ENCODE measurements at regions not wholly inside any gene's neighbourhood (a gene's known extent, or its start where the extent isn't known, plus 50 kb on each side); places are given as distances from the start of the nearest gene placed in this dataset.

GRCh38 chr10:130359711-130360110 lies 223.5 kb downstream of the GLRX3 start:
- H3K9me3 ChIP-seq (ENCODE audit: control insufficient read depth, low read depth, low read length), result peaks cover 10% of the 10 kb centered on the region

DNA sequence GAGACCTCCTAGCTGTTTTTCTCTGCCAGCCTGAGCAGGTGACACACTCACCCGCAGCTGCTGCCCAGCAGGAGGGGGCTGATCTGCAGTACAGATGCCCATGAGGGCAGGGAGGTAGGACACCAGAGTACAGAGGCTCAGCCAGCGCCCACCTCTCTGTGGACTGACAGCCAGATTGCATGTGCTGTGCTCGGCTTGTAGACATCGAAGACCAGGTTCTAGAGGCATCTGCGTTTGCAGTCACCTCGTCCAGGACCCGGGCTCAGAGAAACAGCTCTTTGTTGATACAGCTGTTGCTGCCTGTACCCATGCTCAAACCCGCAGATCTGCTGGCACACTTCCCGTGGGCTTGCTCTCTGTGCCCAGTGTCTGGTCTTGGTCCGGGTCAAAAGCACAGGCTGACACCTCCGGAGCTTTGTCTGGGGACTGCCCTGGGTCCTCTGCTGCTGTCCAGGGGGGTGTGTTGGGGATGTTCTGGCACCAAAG lies 224.7 kb downstream of the GLRX3 start:
- H3K27ac ChIP-seq (ENCODE audit: control insufficient read depth, insufficient read depth, low read length), result no peak overlapping the region
- no peak for TF ChIP-seq EZH2 (IDR thresholded peaks at IDR 0.05; ENCODE audit: low read length)
- TF ChIP-seq CTCF (optimal IDR thresholded peaks at IDR 0.05 in 1 of 3, IDR thresholded peaks at IDR 0.05 in 1 of 3, conservative IDR thresholded peaks at IDR 0.05 in 1 of 3; ENCODE audit: extremely low read depth in 1 of 3, insufficient read depth in 2 of 3, low read length in 3 of 3), result no peak
- no peaks in the 10 kb centered on the region for H4K20me1 ChIP-seq (ENCODE audit: control insufficient read depth, extremely low read depth, insufficient read depth, low read length)
- H3K79me2 ChIP-seq (ENCODE audit: control insufficient read depth, insufficient read depth, low read length), result no peaks in the 10 kb centered on the region
- H3K4me1 ChIP-seq (ENCODE audit: control insufficient read depth, extremely low read depth, insufficient read depth, low read length), result no peaks in the 10 kb centered on the region
- no peak overlapping the region for H3K4me2 ChIP-seq (ENCODE audit: control insufficient read depth, extremely low read depth, insufficient read depth, low read depth, low read length)
- peaks cover 13% of the 10 kb centered on the region for H3K9me3 ChIP-seq (ENCODE audit: control insufficient read depth, low read depth, low read length)
- no peak overlapping the region for H3K9ac ChIP-seq (ENCODE audit: control insufficient read depth, extremely low read depth, insufficient read depth, low read length)
- DNase-seq (ENCODE audit: low read depth, low spot score), result no peak
- no peak for FAIRE-seq
- dilution Hi-C loops (cut with MboI; ENCODE audit: extremely low pct_ligation_motif_present, low sequenced_read_pairs), result no loop called here
- H3K27me3 ChIP-seq (ENCODE audit: control insufficient read depth, extremely low read depth, insufficient read depth, low read length), result no peaks in the 10 kb centered on the region
- no peak overlapping the region for H3K4me3 ChIP-seq (ENCODE audit: control insufficient read depth in 2 of 3, extremely low read depth in 1 of 3, insufficient read depth in 2 of 3, low read depth in 1 of 3, low read length in 3 of 3)
- no peaks in the 10 kb centered on the region for H3K36me3 ChIP-seq (ENCODE audit: control insufficient read depth in 2 of 2, extremely low read depth in 1 of 2, insufficient read depth in 2 of 2, low read length in 2 of 2)
- no peaks in the 10 kb centered on the region for H3K9me1 ChIP-seq (ENCODE audit: control insufficient read depth, extremely low read depth, insufficient read depth, low read length)
- H2AFZ ChIP-seq (ENCODE audit: control insufficient read depth, low read length), result no peak overlapping the region

More at GRCh38 chr10:130359711-130360110, 223.5 kb downstream of the GLRX3 start:
- no peak for TF ChIP-seq EZH2 (IDR thresholded peaks at IDR 0.05; ENCODE audit: low read length)
- Histone ChIP-seq H3K4me1 (ENCODE audit: control insufficient read depth, extremely low read depth, insufficient read depth, low read length) (no peaks in the 10 kb centered on the region), H3K27ac (ENCODE audit: control insufficient read depth, insufficient read depth, low read length) (no peak overlapping the region), H3K27me3 (ENCODE audit: control insufficient read depth, extremely low read depth, insufficient read depth, low read length) (no peaks in the 10 kb centered on the region), H3K79me2 (ENCODE audit: control insufficient read depth, insufficient read depth, low read length) (no peaks in the 10 kb centered on the region), H3K36me3 (ENCODE audit: control insufficient read depth in 2 of 2, extremely low read depth in 1 of 2, insufficient read depth in 2 of 2, low read length in 2 of 2) (no peaks in the 10 kb centered on the region), H2AFZ (ENCODE audit: control insufficient read depth, low read length) (no peak overlapping the region), H4K20me1 (ENCODE audit: control insufficient read depth, extremely low read depth, insufficient read depth, low read length) (no peaks in the 10 kb centered on the region), H3K4me3 (ENCODE audit: control insufficient read depth in 2 of 3, extremely low read depth in 1 of 3, insufficient read depth in 2 of 3, low read depth in 1 of 3, low read length in 3 of 3) (no peak overlapping the region), H3K4me2 (ENCODE audit: control insufficient read depth, extremely low read depth, insufficient read depth, low read depth, low read length) (no peak overlapping the region), H3K9me1 (ENCODE audit: control insufficient read depth, extremely low read depth, insufficient read depth, low read length) (no peaks in the 10 kb centered on the region), H3K9ac (ENCODE audit: control insufficient read depth, extremely low read depth, insufficient read depth, low read length) (no peak overlapping the region)
- DNase-seq (ENCODE audit: low read depth, low spot score) (no peak), FAIRE-seq (no peak)
- dilution Hi-C loops (cut with MboI; ENCODE audit: extremely low pct_ligation_motif_present, low sequenced_read_pairs), result no loop called here
